Urinary bladder (tissue), 3 donors: ENCODE measurements at regions not wholly inside any gene's neighbourhood (a gene's known extent, or its start where the extent isn't known, plus 50 kb on each side); places are given as distances from the start of the nearest gene placed in this dataset.

ENCODE experiments used
- DNase-seq: peaks from one replicate; pipeline ENCODE4 v3.0.0-alpha.2; 2015; ENCODE audit errors: extremely low spot score
- H3K27ac ChIP-seq: one replicate; pipeline ENCODE4 v1.5.1; 2013; ENCODE audit warnings: low read depth, mild to moderate bottlenecking, moderate library complexity
- H3K36me3 ChIP-seq: one replicate; pipeline ENCODE4 v1.6.1; 2013; ENCODE audit warnings: mild to moderate bottlenecking, moderate library complexity; ENCODE audit not compliant: insufficient read depth
- H3K4me1 ChIP-seq: one replicate; pipeline ENCODE4 v1.6.1; 2013; ENCODE audit warnings: mild to moderate bottlenecking, moderate library complexity; ENCODE audit not compliant: insufficient read depth
- H3K4me3 ChIP-seq: one replicate; pipeline ENCODE4 v1.5.1; 2013; ENCODE audit warnings: low read depth, low read length
- WGBS: extraction: QIAGEN DNeasy Blood & Tissue Kit; methylation state at CpG from one replicate; pipeline ENCODE4 v1.1.7; 2013; 5-methylcytosine and 5-hydroxymethylcytosine counted together
- donor health status: healthy with polysubstance abuse.
- donor health status: healthy.

GRCh38 chr1:220368352-220369265, 96.4 kb upstream of the RAB3GAP2 start:
- no peaks in the 10 kb centered on the region for H3K36me3 ChIP-seq
- H3K4me3 ChIP-seq: no peak overlapping the region
- H3K4me1 ChIP-seq: no peaks in the 10 kb centered on the region
- H3K27ac ChIP-seq: no peak overlapping the region
- 75% methylated on average over 7 of the region's 7 CpGs for WGBS
- DNase-seq: peak; percentile 42

GRCh38 chr1:220367833-220368232, 95.6 kb upstream of the RAB3GAP2 start:
- no peak overlapping the region for H3K27ac ChIP-seq

DNA sequence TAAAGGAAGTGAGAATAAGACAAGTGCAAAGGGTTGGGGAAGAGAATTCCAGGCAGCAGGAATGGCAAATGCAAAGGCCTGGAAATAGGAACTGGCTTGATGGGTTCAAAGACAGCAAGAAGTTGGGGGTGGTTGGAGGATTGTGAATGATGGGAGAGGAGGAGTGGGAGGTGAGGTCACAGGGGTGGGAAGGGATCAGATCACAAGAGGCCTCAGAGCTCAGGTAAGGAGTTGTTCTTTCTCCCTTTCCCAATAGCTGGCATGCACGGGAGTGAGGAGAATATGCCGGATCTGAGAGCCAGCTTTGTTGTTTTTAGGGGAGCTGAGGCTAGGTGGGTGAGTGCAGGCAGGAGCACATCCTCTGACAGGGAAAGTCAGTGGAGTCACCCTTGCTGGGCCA, 94.0 kb upstream of the RAB3GAP2 start:
- Histone ChIP-seq H3K4me3 (no peak overlapping the region), H3K27ac (no peak overlapping the region), H3K36me3 (no peaks in the 10 kb centered on the region), H3K4me1 (no peaks in the 10 kb centered on the region)
- DNase-seq: no peak
- 85% methylated on average over 2 of the region's 2 CpGs for WGBS

More at GRCh38 chr1:220367833-220368232, 95.6 kb upstream of the RAB3GAP2 start:
- Histone ChIP-seq H3K4me3 (no peak overlapping the region), H3K36me3 (no peaks in the 10 kb centered on the region), H3K4me1 (no peaks in the 10 kb centered on the region)
- 90% methylated on average over 3 of the region's 3 CpGs for WGBS
- DNase-seq: no peak

- H3K4me3 ChIP-seq: no peak overlapping the region
- H3K4me1 ChIP-seq: no peaks in the 10 kb centered on the region
- no peaks in the 10 kb centered on the region for H3K36me3 ChIP-seq
- 32% methylated on average over 5 of the region's 5 CpGs for whole genome bisulfite sequencing
- DNase-seq: no peak
- no peak overlapping the region for H3K27ac ChIP-seq
These were observed 91.1 kb upstream of the RAB3GAP2 start for GRCh38 chr1:220363196-220363837.

DNA sequence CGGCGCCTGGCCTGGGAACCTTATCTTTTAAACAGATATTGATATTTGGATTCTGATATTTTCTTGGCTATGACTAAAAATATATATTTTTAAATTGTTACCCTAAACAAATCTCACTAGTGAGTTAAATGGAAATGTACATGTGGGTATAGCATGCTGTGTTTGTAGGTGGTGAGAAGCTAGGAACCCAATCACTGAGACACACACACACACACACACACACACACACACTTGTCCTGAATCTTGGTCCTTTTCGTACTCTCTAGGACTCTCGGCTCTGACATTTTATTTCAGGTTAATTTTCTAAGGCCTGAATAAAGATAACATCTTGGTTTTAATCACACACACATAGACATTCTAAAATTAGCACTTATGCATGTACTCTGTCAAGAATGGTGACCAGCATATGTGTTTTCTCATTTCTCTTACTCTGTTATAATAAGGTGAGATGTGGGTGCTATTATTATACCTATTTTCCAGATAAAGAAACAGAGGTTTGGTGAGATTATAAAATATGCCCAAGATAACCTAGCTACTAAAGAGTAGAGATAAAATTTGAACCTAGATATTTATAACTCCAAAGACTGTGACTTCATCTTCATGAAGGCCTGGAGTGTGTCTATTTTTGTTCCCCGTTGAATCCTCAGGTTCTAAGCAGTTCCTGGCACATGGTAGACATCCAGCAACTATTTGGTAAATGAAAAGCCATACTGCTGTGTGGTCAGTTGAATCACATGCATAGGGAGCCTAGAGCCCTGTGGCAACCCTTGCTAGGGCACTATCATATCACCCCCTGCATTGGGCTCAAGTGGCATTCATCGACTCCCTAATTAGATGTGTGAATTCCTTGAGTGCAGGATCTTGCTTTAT, 85.0 kb upstream of the RAB3GAP2 start:
- DNase-seq: no peak
- WGBS: 77% methylated on average over 6 of the region's 6 CpGs
- Histone ChIP-seq H3K4me3 (no peak overlapping the region), H3K36me3 (no peaks in the 10 kb centered on the region), H3K27ac (no peak overlapping the region), H3K4me1 (no peaks in the 10 kb centered on the region)

DNA sequence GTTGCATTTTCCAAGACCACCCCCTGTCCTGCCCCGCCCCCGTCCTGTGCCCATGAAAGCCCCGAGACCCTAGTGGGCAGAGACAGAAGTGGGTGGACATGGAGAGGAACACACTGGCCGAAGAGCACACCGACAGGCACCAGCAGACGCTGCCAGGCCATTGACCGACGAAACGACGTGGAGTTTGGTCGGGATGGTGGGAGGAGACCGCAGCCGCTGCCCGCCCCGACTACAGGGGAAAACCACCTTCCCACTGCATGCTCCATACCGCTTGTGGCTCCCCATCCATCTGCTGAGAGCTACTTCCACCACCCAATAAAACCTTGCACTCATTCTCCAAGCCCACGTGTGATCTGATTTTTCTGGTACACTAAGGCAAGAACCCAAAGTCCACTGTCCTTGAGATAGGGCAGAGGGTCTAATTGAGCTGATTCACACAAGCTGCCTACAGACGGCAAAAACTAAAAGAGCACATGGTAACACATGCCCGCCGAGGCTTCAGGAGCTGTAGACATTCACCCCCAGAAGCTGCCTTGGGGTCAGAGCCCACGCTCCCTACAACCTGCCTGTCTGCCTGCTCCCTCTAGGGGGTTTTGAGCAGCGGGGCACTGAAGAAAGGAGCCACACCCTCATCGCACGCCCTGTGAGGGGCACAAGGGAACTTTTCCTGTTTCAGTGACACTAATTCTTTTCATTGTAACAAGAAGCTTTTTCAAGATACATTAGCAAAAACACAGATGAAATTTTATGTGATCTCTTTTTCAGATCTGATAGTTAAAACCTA, 81.2 kb upstream of the RAB3GAP2 start:
- Histone ChIP-seq H3K4me1 (no peaks in the 10 kb centered on the region), H3K27ac (no peak overlapping the region), H3K4me3 (no peak overlapping the region), H3K36me3 (no peaks in the 10 kb centered on the region)
- 89% methylated on average over 24 of the region's 24 CpGs for WGBS
- no peak for DNase-seq

- Histone ChIP-seq H3K27ac (no peak overlapping the region), H3K36me3 (no peaks in the 10 kb centered on the region), H3K4me3 (no peak overlapping the region), H3K4me1 (no peaks in the 10 kb centered on the region)
- WGBS: 82% methylated on average over 7 of the region's 7 CpGs
- DNase-seq: no peak
These were observed 76.0 kb upstream of the RAB3GAP2 start for GRCh38 chr1:220348211-220348610.

- no peaks in the 10 kb centered on the region for H3K36me3 ChIP-seq
- no peak overlapping the region for H3K27ac ChIP-seq
- H3K4me1 ChIP-seq: no peaks in the 10 kb centered on the region
- 76% methylated on average over 8 of the region's 8 CpGs for WGBS
- H3K4me3 ChIP-seq: no peak overlapping the region
- DNase-seq: no peak
These were observed 75.5 kb upstream of the RAB3GAP2 start for GRCh38 chr1:220347654-220348175.

DNA sequence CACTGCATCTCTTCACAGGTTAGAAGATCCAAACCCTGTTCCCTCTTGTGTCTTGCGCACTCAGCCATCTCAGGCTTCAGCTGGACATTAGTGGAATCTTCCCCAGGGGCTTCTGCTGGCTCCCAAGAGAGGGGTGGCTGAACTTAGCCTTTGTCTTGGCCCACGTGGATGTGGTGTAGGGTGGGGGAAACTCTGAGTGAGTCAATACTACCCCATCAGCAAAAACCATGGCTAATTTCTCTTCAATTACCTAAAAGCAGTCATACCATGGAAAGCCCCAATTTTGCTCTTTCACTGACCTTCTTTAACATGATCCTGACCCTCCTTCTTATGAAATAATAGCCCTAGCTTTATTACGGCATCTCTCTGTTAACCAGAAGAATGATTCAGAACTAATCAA, 72.5 kb upstream of the RAB3GAP2 start:
- H3K4me3 ChIP-seq: no peak overlapping the region
- no peak overlapping the region for H3K27ac ChIP-seq
- DNase-seq: no peak
- H3K36me3 ChIP-seq: no peaks in the 10 kb centered on the region
- WGBS: 89% methylated on average over 3 of the region's 3 CpGs
- H3K4me1 ChIP-seq: no peaks in the 10 kb centered on the region

DNA sequence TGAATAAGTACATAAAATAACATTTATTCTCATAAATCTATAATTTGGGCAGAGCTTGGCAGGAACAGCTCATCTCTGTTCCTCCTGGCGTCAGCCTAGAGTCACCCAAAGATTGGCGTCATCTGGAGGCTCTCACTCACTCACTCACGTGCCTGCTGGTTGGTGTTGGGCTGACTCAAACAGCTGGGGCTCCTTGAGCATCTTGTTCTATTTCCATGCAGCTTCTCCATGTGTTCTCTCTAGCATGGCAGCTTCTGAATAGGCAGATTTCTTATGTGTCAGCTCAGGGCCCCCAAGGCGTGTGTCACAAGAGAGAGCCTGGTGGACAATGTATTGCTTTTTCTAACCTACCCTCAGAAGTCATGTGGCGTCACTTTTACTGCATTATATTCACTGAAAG, 70.6 kb upstream of the RAB3GAP2 start:
- DNase-seq: no peak
- no peaks in the 10 kb centered on the region for H3K4me1 ChIP-seq
- no peak overlapping the region for H3K4me3 ChIP-seq
- 92% methylated on average over 5 of the region's 5 CpGs for WGBS
- no peaks in the 10 kb centered on the region for H3K36me3 ChIP-seq
- H3K27ac ChIP-seq: no peak overlapping the region

- Histone ChIP-seq H3K4me3 (no peak overlapping the region), H3K27ac (no peak overlapping the region), H3K36me3 (no peaks in the 10 kb centered on the region), H3K4me1 (no peaks in the 10 kb centered on the region)
- WGBS: 46% methylated on average over 1 of the region's 1 CpG
- DNase-seq: no peak
These were observed 68.9 kb upstream of the RAB3GAP2 start for GRCh38 chr1:220341126-220341525.

GRCh38 chr1:220339581-220339980, 67.3 kb upstream of the RAB3GAP2 start:
- Histone ChIP-seq H3K4me1 (no peaks in the 10 kb centered on the region), H3K36me3 (no peaks in the 10 kb centered on the region), H3K4me3 (no peak overlapping the region), H3K27ac (no peak overlapping the region)
- no peak for DNase-seq
- 97% methylated on average over 1 of the region's 1 CpG for WGBS

GRCh38 chr1:220338759-220339158, 66.5 kb upstream of the RAB3GAP2 start:
- no peak overlapping the region for H3K27ac ChIP-seq
- no peak overlapping the region for H3K4me3 ChIP-seq
- DNase-seq: no peak
- 85% methylated on average over 1 of the region's 1 CpG for WGBS
- H3K4me1 ChIP-seq: no peaks in the 10 kb centered on the region
- H3K36me3 ChIP-seq: no peaks in the 10 kb centered on the region
